ENCODE measurements at regions not wholly inside any gene's neighbourhood (a gene's known extent, or its start where the extent isn't known, plus 50 kb on each side); places are given as distances from the start of the nearest gene placed in this dataset.
A peak's percentile ranks its signal among the peaks of the same experiment; 100 is the strongest.

GRCh38 chr16:19979638-19980037 is 94.1 kb downstream of the GPR139 start:
- Histone ChIP-seq H3K23ac (ENCODE audit: insufficient read length) (no peak overlapping the region), H2BK15ac (ENCODE audit: low read length) (no peak overlapping the region), H3K4ac (replicated peaks; ENCODE audit: insufficient read length, low read depth, low read length) (no peak overlapping the region), H3K79me2 (ENCODE audit: control insufficient read depth in 1 of 2, insufficient read depth in 2 of 2, low read length in 2 of 2) (no peaks in the 10 kb centered on the region), H3K36me3 (ENCODE audit: control insufficient read depth in 2 of 4, insufficient read depth in 4 of 4, low read length in 3 of 4) (no peaks in the 10 kb centered on the region), H4K5ac (ENCODE audit: insufficient read length, low read depth, low read length) (no peak overlapping the region), H2BK12ac (ENCODE audit: low read depth, low read length) (0 out of 2 replicates have a peak overlapping the region, but pooled peaks have one; percentile 81), H3K56ac (replicated peaks; ENCODE audit: insufficient read length, low read depth, low read length) (no peak overlapping the region), H4K8ac (ENCODE audit: extremely low read depth, insufficient read depth, low read length) (no peak overlapping the region), H4K20me1 (replicated peaks in 1 of 2; ENCODE audit: control insufficient read depth in 1 of 2, insufficient read depth in 2 of 2, low read length in 2 of 2) (no peaks in the 10 kb centered on the region), H3K9me3 (ENCODE audit: insufficient read depth in 2 of 2, low read depth in 1 of 2, low read length in 1 of 2) (no peaks in the 10 kb centered on the region), H2BK120ac (replicated peaks; ENCODE audit: low read depth, low read length) (no peak overlapping the region), H3K14ac (ENCODE audit: insufficient read length) (no peak overlapping the region), H3K4me1 (replicated peaks in 1 of 4; ENCODE audit: control insufficient read depth in 3 of 4, insufficient read depth in 4 of 4, low read length in 3 of 4) (peaks cover 0 to 4% (median under 1%) of the 10 kb centered on the region in 4 experiments; a peak in 4 of 7 replicates), H3K23me2 (ENCODE audit: low read depth, low read length) (no peaks in the 10 kb centered on the region), H4K91ac (replicated peaks; ENCODE audit: insufficient read length, low read length) (no peak overlapping the region), H3K27ac (ENCODE audit: low read depth, low read length) (no peak overlapping the region), H3K27me3 (replicated peaks in 1 of 4; ENCODE audit: control insufficient read depth in 3 of 4, extremely low read depth in 1 of 4, insufficient read depth in 3 of 4, low read length in 3 of 4) (no peaks in the 10 kb centered on the region), H2AFZ (ENCODE audit: low read length) (0 out of 2 replicates have a peak overlapping the region, but pooled peaks have one; percentile 18), H2BK5ac (ENCODE audit: low read depth, low read length) (no peak overlapping the region), H3K9ac (replicated peaks in 1 of 4; ENCODE audit: extremely low read depth in 1 of 4, low read depth in 3 of 4, low read length in 3 of 4) (no peak overlapping the region), H2BK20ac (ENCODE audit: low read length) (no peak overlapping the region), H3K79me1 (ENCODE audit: low read depth, low read length) (no peaks in the 10 kb centered on the region), H2AK5ac (ENCODE audit: low read depth, low read length) (no peak overlapping the region), H3K4me2 (ENCODE audit: insufficient read depth in 1 of 2, low read depth in 2 of 2, low read length in 2 of 2) (no peak overlapping the region), H3K18ac (ENCODE audit: extremely low read depth, low read length) (no peak overlapping the region), H3K4me3 (ENCODE audit: extremely low read depth in 1 of 4, insufficient read depth in 2 of 4, low read depth in 3 of 4, low read length in 4 of 4) (no peak overlapping the region)
- no peak for DNase-seq (ENCODE audit: low read depth in 1 of 2, low spot score in 2 of 2)
- ChIA-PET CTCF (ENCODE audit: partially characterized antibody) (interaction anchor here (0.6 to 4.2 kb wide), 18 partner anchors 8 to 773 kb away, joined by 3 to 25 read pairs (median 5); no protein-coding TSS in a partner anchor), POLR2A (ENCODE audit: partially characterized antibody) (interaction anchor here (1.4 kb wide), 1 partner anchor 9 kb away, joined by 5 read pairs; no protein-coding TSS in a partner anchor)
- WGBS, 2 experiments (ENCODE audit: extremely low coverage in 1 of 2, insufficient coverage in 1 of 2, insufficient read length in 1 of 2, insufficient replicate concordance in 2 of 2, low coverage in 1 of 2, low lambda C conversion rate in 2 of 2, missing lambda C conversion rate in 1 of 2) = 33% methylated on average over 4 of the region's 4 CpGs; no CpG with 5 or more reads in 1 of the 2 experiments
- FAIRE-seq = no peak
- TF ChIP-seq EGR1 (IDR thresholded peaks at IDR 0.05; ENCODE audit: borderline replicate concordance, low read depth, low read length) = no peak
- TF ChIP-seq RXRA (IDR thresholded peaks at IDR 0.05; ENCODE audit: insufficient read depth, low read depth, low read length) = no peak
- no peak for TF ChIP-seq EZH2 (IDR thresholded peaks at IDR 0.05; ENCODE audit: low read depth, low read length, severe bottlenecking)
- no peak for TF ChIP-seq SIN3A (conservative IDR thresholded peaks at IDR 0.05 in 1 of 2, IDR thresholded peaks at IDR 0.05 in 1 of 2; ENCODE audit: low read depth in 1 of 2, low read length in 2 of 2)
- TF ChIP-seq YY1 (IDR thresholded peaks at IDR 0.05; ENCODE audit: low read depth, low read length) = no peak
- no peak for TF ChIP-seq CTBP2 (IDR thresholded peaks at IDR 0.05; ENCODE audit: borderline replicate concordance, insufficient read depth, insufficient read length, low read length)
- no peak for TF ChIP-seq JUND (IDR thresholded peaks at IDR 0.05; ENCODE audit: low read length)
- no peak for TF ChIP-seq CTCF (IDR thresholded peaks at IDR 0.05; ENCODE audit: control extremely low read depth in 1 of 3, insufficient read depth in 1 of 3, low read depth in 1 of 3, low read length in 3 of 3)
- no peak for TF ChIP-seq GABPA (IDR thresholded peaks at IDR 0.05; ENCODE audit: borderline replicate concordance, insufficient read depth, low read length)
- no peak for TF ChIP-seq E2F6 (IDR thresholded peaks at IDR 0.05)

Data from H1 (cell line).